Progenitor cell of endocrine pancreas (in vitro differentiated cells): ENCODE measurements at regions not wholly inside any gene's neighbourhood (a gene's known extent, or its start where the extent isn't known, plus 50 kb on each side); places are given as distances from the start of the nearest gene placed in this dataset.

Experiments used
- DNase-seq: peaks from one replicate; pipeline ENCODE4 v3.0.0; 2021; ENCODE audit warnings: low spot score; ENCODE audit not compliant: unreplicated experiment
- H3K27ac Mint-ChIP-seq: 2 replicates; pipeline ENCODE4 v1.8.0; 2021; ENCODE audit warnings: mild to moderate bottlenecking, moderate library complexity, mixed read lengths
- H3K27me3 Mint-ChIP-seq: 2 replicates; pipeline ENCODE4 v1.8.0; 2021; ENCODE audit warnings: mixed read lengths
- H3K36me3 Mint-ChIP-seq: 2 replicates; pipeline ENCODE4 v1.8.0; 2022; ENCODE audit warnings: mixed read lengths; ENCODE audit not compliant: insufficient read depth
- H3K4me1 Mint-ChIP-seq: 2 replicates; pipeline ENCODE4 v1.8.0; 2021; ENCODE audit warnings: low read depth, mixed read lengths
- H3K4me3 Mint-ChIP-seq: 2 replicates; pipeline ENCODE4 v1.8.0; 2021; ENCODE audit warnings: low read depth, mild to moderate bottlenecking, moderate library complexity, mixed read lengths
- H3K9me3 Mint-ChIP-seq: 2 replicates; pipeline ENCODE4 v1.8.0; 2021; ENCODE audit warnings: low read depth, mixed read lengths
- TF ChIP-seq, protein P1 (sequence below): fragments of 200-600 bp; sonication (generic); IDR thresholded peaks from one replicate; pipeline ENCODE4 v1.5.0; 2021; ENCODE audit warnings: antibody characterized with exemption, mild to moderate bottlenecking; ENCODE audit not compliant: unreplicated experiment

DNA sequence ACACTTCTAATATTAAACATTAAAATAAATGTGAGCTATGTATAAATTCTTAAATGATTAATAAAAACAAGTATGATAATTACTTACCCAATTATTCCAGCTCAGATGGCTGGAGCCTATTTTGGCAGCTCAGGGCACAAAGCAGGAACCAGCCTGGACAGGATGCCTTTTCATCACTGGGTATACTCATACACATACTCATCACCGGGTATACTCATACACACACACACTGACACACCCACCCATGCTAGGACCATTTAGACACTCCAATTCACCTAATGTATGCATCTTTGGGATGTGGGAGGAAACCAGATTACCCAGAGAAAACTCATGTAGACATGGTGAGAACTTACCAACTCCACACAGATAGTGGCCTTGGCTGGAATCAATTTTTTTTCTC is 57.9 kb upstream of the CNOT2 start:
- H3K27ac Mint-ChIP-seq, result no peak overlapping the region
- H3K9me3 Mint-ChIP-seq, result no peaks in the 10 kb centered on the region
- H3K4me1 Mint-ChIP-seq, result no peaks in the 10 kb centered on the region
- H3K27me3 Mint-ChIP-seq, result no peaks in the 10 kb centered on the region
- no peak for DNase-seq
- H3K4me3 Mint-ChIP-seq, result no peak overlapping the region
- no peaks in the 10 kb centered on the region for H3K36me3 Mint-ChIP-seq
- TF ChIP-seq, protein P1, sequence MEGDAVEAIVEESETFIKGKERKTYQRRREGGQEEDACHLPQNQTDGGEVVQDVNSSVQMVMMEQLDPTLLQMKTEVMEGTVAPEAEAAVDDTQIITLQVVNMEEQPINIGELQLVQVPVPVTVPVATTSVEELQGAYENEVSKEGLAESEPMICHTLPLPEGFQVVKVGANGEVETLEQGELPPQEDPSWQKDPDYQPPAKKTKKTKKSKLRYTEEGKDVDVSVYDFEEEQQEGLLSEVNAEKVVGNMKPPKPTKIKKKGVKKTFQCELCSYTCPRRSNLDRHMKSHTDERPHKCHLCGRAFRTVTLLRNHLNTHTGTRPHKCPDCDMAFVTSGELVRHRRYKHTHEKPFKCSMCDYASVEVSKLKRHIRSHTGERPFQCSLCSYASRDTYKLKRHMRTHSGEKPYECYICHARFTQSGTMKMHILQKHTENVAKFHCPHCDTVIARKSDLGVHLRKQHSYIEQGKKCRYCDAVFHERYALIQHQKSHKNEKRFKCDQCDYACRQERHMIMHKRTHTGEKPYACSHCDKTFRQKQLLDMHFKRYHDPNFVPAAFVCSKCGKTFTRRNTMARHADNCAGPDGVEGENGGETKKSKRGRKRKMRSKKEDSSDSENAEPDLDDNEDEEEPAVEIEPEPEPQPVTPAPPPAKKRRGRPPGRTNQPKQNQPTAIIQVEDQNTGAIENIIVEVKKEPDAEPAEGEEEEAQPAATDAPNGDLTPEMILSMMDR, result no peak

DNA sequence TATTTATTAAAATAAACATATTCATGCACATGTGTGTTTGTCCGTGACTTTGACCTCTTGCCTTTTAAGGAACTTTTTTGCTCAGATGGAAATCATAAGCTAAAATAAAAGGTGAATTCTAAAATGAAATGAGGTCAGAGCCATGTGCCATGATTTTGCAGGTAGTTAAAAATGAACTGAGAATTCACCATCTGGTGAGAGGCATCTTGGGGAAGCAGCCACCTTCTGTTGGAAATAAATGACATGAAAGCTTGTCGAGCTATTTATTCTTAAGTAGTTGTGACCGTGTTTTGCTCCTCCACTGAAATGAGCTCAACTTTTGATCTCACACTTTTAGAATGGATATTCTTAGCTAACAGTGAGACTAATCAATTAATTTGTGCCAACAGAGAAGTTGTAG is 56.8 kb upstream of the CNOT2 start:
- no peaks in the 10 kb centered on the region for H3K36me3 Mint-ChIP-seq
- H3K27ac Mint-ChIP-seq, result no peak overlapping the region
- TF ChIP-seq, protein P1, result no peak
- H3K4me3 Mint-ChIP-seq, result no peak overlapping the region
- H3K4me1 Mint-ChIP-seq, result peaks cover 3% of the 10 kb centered on the region
- H3K9me3 Mint-ChIP-seq, result no peaks in the 10 kb centered on the region
- DNase-seq, result no peak
- no peaks in the 10 kb centered on the region for H3K27me3 Mint-ChIP-seq

DNA sequence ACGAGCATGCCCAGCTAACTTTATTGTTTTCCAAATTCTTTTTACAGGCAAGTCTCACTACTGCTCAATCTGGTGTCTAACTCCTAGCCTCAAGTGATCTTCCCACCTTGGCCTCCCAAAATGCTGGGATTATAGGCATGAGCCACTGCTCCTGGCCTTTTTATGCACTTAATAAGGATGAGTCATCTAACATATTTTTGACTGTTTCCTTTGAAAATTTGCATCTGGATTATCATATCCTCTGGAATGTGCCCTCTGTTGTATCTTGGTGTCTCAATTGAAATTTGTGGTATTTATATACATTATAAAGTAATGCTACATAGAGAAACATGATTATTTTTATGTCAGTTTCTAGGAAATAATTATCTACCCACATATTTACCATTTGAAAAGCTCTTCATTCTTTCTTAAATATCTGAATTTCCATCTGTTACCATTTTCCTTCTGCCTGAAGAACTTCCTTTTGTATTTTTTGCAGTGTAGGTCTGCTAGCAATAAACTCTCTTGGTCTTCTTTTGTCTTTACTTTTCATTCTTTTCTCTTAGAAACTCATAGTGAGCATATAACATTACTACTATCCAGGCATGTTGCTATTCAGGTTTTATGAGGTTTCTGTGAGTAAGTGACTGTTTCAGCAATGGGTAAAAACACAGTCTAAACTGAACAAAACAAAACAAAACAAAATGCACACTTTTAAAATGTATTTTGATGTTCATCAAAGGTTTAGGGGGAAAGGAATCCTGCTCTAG is 52.8 kb upstream of the CNOT2 start:
- Mint-ChIP-seq H3K27me3 (no peaks in the 10 kb centered on the region), H3K9me3 (no peaks in the 10 kb centered on the region), H3K4me1 (peaks cover 3% of the 10 kb centered on the region), H3K4me3 (no peak overlapping the region), H3K27ac (no peak overlapping the region), H3K36me3 (no peaks in the 10 kb centered on the region)
- DNase-seq, result no peak
- TF ChIP-seq, protein P1, result no peak
